ENCODE measurements at regions not wholly inside any gene's neighbourhood (a gene's known extent, or its start where the extent isn't known, plus 50 kb on each side); places are given as distances from the start of the nearest gene placed in this dataset.
"Not testable (repeated sequence)": the region's sequence is repeated elsewhere in the genome, so short reads cannot be mapped to it uniquely, and the experiment has no call there.

DNA sequence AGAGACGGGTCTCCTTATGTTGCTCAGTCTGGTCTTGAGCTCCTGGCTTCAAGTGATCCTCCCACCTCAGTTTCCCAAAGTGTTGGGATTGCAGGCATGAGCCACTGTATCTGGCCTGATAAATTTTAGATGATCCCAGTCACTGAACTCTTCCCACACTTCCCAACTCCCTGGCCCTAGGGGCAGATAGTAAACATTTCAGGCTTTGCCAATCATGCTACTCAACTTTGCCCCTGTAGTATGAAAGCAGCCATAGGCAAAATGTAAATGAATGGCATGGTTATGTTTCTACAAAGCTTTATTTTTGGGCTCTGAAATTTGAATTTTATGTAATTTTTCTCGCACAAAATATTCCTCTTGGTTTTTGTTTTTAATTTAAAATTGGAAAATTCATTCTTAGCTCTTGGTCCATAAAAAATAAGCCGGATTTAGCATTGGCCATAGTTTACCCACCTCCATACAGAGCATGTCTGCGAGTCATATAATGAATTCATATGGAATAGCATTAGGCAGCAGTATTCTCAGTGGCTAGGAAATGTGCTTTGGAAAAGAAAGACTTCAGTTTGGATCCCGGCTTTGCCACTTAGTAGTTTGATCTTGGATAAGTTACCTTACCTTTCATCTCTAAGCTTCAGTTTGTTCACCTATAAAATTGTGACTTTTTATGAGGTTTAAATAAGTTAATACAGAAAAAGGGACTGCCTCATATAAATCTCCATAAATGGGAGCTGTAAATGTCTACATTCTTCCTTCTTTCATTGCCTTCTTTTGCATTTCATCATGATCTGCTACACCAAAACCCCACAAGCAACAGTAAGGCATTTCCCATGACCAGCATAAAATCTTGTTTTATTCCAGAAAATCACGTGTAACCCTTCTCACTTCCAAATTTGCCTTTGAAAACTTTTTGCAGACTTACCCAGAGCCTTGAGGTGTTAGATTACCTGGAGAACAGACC is 360.3 kb upstream of the TPM1 start:
- no peak for DNase-seq (ENCODE audit: low read depth)
- TF ChIP-seq, protein P1, sequence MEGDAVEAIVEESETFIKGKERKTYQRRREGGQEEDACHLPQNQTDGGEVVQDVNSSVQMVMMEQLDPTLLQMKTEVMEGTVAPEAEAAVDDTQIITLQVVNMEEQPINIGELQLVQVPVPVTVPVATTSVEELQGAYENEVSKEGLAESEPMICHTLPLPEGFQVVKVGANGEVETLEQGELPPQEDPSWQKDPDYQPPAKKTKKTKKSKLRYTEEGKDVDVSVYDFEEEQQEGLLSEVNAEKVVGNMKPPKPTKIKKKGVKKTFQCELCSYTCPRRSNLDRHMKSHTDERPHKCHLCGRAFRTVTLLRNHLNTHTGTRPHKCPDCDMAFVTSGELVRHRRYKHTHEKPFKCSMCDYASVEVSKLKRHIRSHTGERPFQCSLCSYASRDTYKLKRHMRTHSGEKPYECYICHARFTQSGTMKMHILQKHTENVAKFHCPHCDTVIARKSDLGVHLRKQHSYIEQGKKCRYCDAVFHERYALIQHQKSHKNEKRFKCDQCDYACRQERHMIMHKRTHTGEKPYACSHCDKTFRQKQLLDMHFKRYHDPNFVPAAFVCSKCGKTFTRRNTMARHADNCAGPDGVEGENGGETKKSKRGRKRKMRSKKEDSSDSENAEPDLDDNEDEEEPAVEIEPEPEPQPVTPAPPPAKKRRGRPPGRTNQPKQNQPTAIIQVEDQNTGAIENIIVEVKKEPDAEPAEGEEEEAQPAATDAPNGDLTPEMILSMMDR (conservative IDR thresholded peaks at IDR 0.05; ENCODE audit: low read length): no peak
- no peak overlapping the region for H3K4me3 ChIP-seq (ENCODE audit: low read length)

DNA sequence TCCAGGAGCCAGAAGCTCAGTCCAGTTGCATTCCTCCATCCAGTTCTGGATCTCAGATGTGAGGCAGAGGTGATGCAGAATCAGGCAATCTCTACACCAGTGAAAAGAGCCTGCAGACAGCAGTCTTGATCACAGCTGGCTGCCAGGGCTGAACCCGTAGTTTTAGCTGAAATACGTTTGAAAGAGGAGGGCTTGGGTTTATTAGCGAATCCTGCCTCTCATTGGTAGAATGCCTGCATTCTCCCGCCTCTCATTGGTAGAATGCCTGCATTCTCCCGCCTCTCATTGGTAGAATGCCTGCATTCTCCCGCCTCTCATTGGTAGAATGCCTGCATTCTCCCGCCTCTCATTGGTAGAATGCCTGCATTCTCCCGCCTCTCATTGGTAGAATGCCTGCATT is 359.4 kb upstream of the TPM1 start:
- H3K4me3 ChIP-seq (ENCODE audit: low read length); DNase-seq (ENCODE audit: low read depth): not testable (repeated sequence)

- no peak for DNase-seq (ENCODE audit: low read depth)
- TF ChIP-seq, protein P1 (conservative IDR thresholded peaks at IDR 0.05; ENCODE audit: low read length): no peak
- H3K4me3 ChIP-seq (ENCODE audit: low read length): no peak overlapping the region
Measured at GRCh38 chr15:62684123-62684808, 358.3 kb upstream of the TPM1 start.

DNA sequence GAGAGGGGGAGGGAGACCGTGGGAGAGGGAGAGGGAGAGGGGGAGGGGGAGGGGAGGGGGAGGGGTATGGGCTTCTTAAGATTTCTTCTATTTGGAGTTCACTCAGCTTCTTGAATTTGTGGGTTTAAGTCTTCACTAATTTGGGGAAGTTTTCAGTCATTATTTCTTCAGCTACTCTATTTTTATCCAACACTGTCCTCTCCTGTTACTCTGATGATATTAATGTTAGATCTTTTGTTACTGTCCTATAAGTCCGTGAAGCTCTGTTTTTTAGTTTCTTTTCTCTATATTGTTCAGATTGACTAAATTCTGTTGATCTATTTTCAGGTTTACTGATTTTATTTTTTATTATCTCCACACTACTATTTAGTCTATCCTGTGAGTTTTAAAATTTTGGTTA is 351.5 kb upstream of the TPM1 start:
- H3K4me3 ChIP-seq (ENCODE audit: low read length): no peak overlapping the region
- DNase-seq (ENCODE audit: low read depth): peak; percentile 21
- TF ChIP-seq, protein P1 (conservative IDR thresholded peaks at IDR 0.05; ENCODE audit: low read length): peak; percentile 43

GRCh38 chr15:62697636-62698035 is 344.9 kb upstream of the TPM1 start:
- no peak for DNase-seq (ENCODE audit: low read depth)
- TF ChIP-seq, protein P1 (conservative IDR thresholded peaks at IDR 0.05; ENCODE audit: low read length): no peak
- H3K4me3 ChIP-seq (ENCODE audit: low read length): no peak overlapping the region

- no peak for DNase-seq (ENCODE audit: low read depth)
- TF ChIP-seq, protein P1 (conservative IDR thresholded peaks at IDR 0.05; ENCODE audit: low read length): no peak
- no peak overlapping the region for H3K4me3 ChIP-seq (ENCODE audit: low read length)
Measured at GRCh38 chr15:62698646-62699045, 343.9 kb upstream of the TPM1 start.

- DNase-seq (ENCODE audit: low read depth): peak; percentile 9
- TF ChIP-seq, protein P1 (conservative IDR thresholded peaks at IDR 0.05; ENCODE audit: low read length): no peak
- no peak overlapping the region for H3K4me3 ChIP-seq (ENCODE audit: low read length)
Measured at GRCh38 chr15:62706317-62706716, 336.2 kb upstream of the TPM1 start.
